Fibroblast of lung (primary cell): ENCODE measurements at regions not wholly inside any gene's neighbourhood (a gene's known extent, or its start where the extent isn't known, plus 50 kb on each side); places are given as distances from the start of the nearest gene placed in this dataset.

Experiments used
- CTCF ChIP-seq, 2 donors: IDR thresholded peaks in 1 of 2; conservative IDR thresholded peaks in 1 of 2; 1 replicate in 1 of 2; 2 replicates in 1 of 2; pipeline ENCODE4 v1.5.1; 2011 to 2012; ENCODE audit warnings: low read length in 2 of 2, control low read depth in 1 of 2, inconsistent platforms in 1 of 2, low read depth in 1 of 2, mild to moderate bottlenecking in 1 of 2
- EZH2 ChIP-seq: IDR thresholded peaks from 2 replicates; pipeline ENCODE4 v1.5.1; 2012; ENCODE audit warnings: low read length, control low read depth, mild to moderate bottlenecking; ENCODE audit errors: missing control alignments

GRCh38 chr11:128346804-128347203 lies 240.6 kb downstream of the ETS1 start:
- no peak for TF ChIP-seq CTCF (conservative IDR thresholded peaks at IDR 0.05 in 1 of 2, IDR thresholded peaks at IDR 0.05 in 1 of 2; ENCODE audit: low read depth in 1 of 2, low read length in 2 of 2)
- no peak for TF ChIP-seq EZH2
